CD4-positive, alpha-beta T cell (primary cell): ENCODE measurements at regions not wholly inside any gene's neighbourhood (a gene's known extent, or its start where the extent isn't known, plus 50 kb on each side); places are given as distances from the start of the nearest gene placed in this dataset.

Source experiments
- ATAC-seq: fragments of 200-7000 bp; cut with Tn5 transposase; one replicate; pipeline ENCODE4 v1.10.0; 2022; ENCODE audit warnings: mild to moderate bottlenecking; ENCODE audit not compliant: poor library complexity
- CTCF ChIA-PET: fragments of 350-600 bp; sonication (Branson Sonifier 250); formaldehyde crosslinking; loops from one replicate; lab custom pipeline; 2021; ENCODE audit warnings: antibody characterized with exemption, inconsistent platforms; lab: Charles Lee
- POLR2A ChIA-PET: fragments of 350-600 bp; sonication (Branson Sonifier 250); formaldehyde crosslinking; loops from one replicate; lab custom pipeline; 2021; ENCODE audit warnings: antibody characterized with exemption, inconsistent platforms; lab: Charles Lee
- DNase-seq, 14 experiments: peaks; one replicate each; pipeline ENCODE4 v3.0.0-alpha.2; 2013 to 2020; ENCODE audit warnings: mixed read lengths in 2 of 14
- H3K27ac ChIP-seq, 2 donors: one replicate each; pipeline versions ENCODE4 v1.5.1 to v1.7.0; 2013; ENCODE audit warnings: low read length in 2 of 2, low read depth in 1 of 2, mild to moderate bottlenecking in 1 of 2
- H3K27me3 ChIP-seq, 2 experiments: 1 replicate in 1 of 2; 2 replicates in 1 of 2; pipeline versions ENCODE4 v1.6.1 to v1.7.0; 2013; ENCODE audit warnings: low read length in 2 of 2, control low read depth in 1 of 2, mild to moderate bottlenecking in 1 of 2, moderate library complexity in 1 of 2; ENCODE audit not compliant: insufficient read depth in 2 of 2, control insufficient read depth in 1 of 2
- H3K36me3 ChIP-seq: one replicate; pipeline ENCODE4 v1.6.1; 2013; ENCODE audit warnings: low read length, control low read depth; ENCODE audit not compliant: insufficient read depth
- H3K4me1 ChIP-seq: one replicate; pipeline ENCODE4 v1.6.1; 2013; ENCODE audit warnings: low read length, control low read depth; ENCODE audit not compliant: insufficient read depth
- H3K4me3 ChIP-seq: one replicate; pipeline ENCODE4 v1.5.1; 2013; ENCODE audit warnings: mild to moderate bottlenecking, low read length, moderate library complexity
- H3K9me3 ChIP-seq, 2 experiments: 1 replicate in 1 of 2; 2 replicates in 1 of 2; pipeline versions ENCODE4 v1.6.1 to v1.7.0; 2013; ENCODE audit warnings: low read length in 2 of 2, mild to moderate bottlenecking in 2 of 2, control low read depth in 1 of 2, moderate library complexity in 1 of 2; ENCODE audit not compliant: control insufficient read depth in 1 of 2, insufficient read depth in 1 of 2
- H3K27ac Mint-ChIP-seq: one replicate; pipeline ENCODE4 v1.8.0; 2020; ENCODE audit warnings: mixed read lengths
- H3K27me3 Mint-ChIP-seq: one replicate; pipeline ENCODE4 v1.8.0; 2021; ENCODE audit warnings: mixed read lengths
- H3K36me3 Mint-ChIP-seq: one replicate; pipeline ENCODE4 v1.8.0; 2021; ENCODE audit warnings: low read depth, mixed read lengths
- H3K4me1 Mint-ChIP-seq: one replicate; pipeline ENCODE4 v1.8.0; 2021; ENCODE audit warnings: low read depth, mixed read lengths
- H3K4me3 Mint-ChIP-seq: one replicate; pipeline ENCODE4 v1.8.0; 2020; ENCODE audit warnings: mild to moderate bottlenecking, mixed read lengths
- H3K9me3 Mint-ChIP-seq: one replicate; pipeline ENCODE4 v1.8.0; 2020; ENCODE audit warnings: mixed read lengths
- CTCF ChIP-seq: fragments of 200-600 bp; IDR thresholded peaks from one replicate; pipeline ENCODE4 v1.8.0; 2022; ENCODE audit warnings: antibody characterized with exemption, mild to moderate bottlenecking
- intact Hi-C, 2 experiments: fragments of 100-400 bp; cut with DNase I in 1 of 2; cut with micrococcal nuclease in 1 of 2; formaldehyde crosslinking; loops; one replicate each; pipeline versions ENCODE4 v1.15.1 to v1.9.0; 2023 to 2025; cut with DNase I, micrococcal nuclease

- CTCF ChIA-PET, result no interaction called here
Measured at GRCh38 chr2:204333861-204334260, 211.4 kb upstream of the PARD3B start.

GRCh38 chr2:204335451-204336058 is 209.7 kb upstream of the PARD3B start:
- ATAC-seq, result no peak
- Histone ChIP-seq H3K4me1 (no peaks in the 10 kb centered on the region), H3K4me3 (no peak overlapping the region), H3K36me3 (no peaks in the 10 kb centered on the region), H3K27me3 (peaks cover 11 to 13% of the 10 kb centered on the region in 2 experiments), H3K27ac (no peak overlapping the region), H3K9me3 (no peaks in the 10 kb centered on the region)
- ChIA-PET CTCF (no interaction called here), POLR2A (no interaction called here)
- no peak for TF ChIP-seq CTCF
- Mint-ChIP-seq H3K27ac (no peak overlapping the region), H3K9me3 (no peaks in the 10 kb centered on the region), H3K27me3 (peaks cover 56% of the 10 kb centered on the region), H3K4me3 (no peak overlapping the region), H3K4me1 (no peaks in the 10 kb centered on the region), H3K36me3 (no peaks in the 10 kb centered on the region)
- intact Hi-C loops, result no loop called here
- no peak for DNase-seq

More at GRCh38 chr2:204333861-204334260, 211.4 kb upstream of the PARD3B start:
- no peaks in the 10 kb centered on the region for H3K36me3 Mint-ChIP-seq
- DNase-seq (no peak), ATAC-seq (no peak)
- POLR2A ChIA-PET, result no interaction called here
- H3K27ac Mint-ChIP-seq, result no peak overlapping the region
- Histone ChIP-seq H3K27me3 (peaks cover 11 to 13% of the 10 kb centered on the region in 2 experiments), H3K4me3 (no peak overlapping the region), H3K9me3 (no peaks in the 10 kb centered on the region), H3K4me1 (no peaks in the 10 kb centered on the region), H3K36me3 (no peaks in the 10 kb centered on the region), H3K27ac (no peak overlapping the region)
- H3K27me3 Mint-ChIP-seq, result peaks cover 45% of the 10 kb centered on the region
- no peak overlapping the region for H3K4me3 Mint-ChIP-seq
- no peak for TF ChIP-seq CTCF
- intact Hi-C loops, result no loop called here
- H3K4me1 Mint-ChIP-seq, result no peaks in the 10 kb centered on the region
- no peaks in the 10 kb centered on the region for H3K9me3 Mint-ChIP-seq

DNA sequence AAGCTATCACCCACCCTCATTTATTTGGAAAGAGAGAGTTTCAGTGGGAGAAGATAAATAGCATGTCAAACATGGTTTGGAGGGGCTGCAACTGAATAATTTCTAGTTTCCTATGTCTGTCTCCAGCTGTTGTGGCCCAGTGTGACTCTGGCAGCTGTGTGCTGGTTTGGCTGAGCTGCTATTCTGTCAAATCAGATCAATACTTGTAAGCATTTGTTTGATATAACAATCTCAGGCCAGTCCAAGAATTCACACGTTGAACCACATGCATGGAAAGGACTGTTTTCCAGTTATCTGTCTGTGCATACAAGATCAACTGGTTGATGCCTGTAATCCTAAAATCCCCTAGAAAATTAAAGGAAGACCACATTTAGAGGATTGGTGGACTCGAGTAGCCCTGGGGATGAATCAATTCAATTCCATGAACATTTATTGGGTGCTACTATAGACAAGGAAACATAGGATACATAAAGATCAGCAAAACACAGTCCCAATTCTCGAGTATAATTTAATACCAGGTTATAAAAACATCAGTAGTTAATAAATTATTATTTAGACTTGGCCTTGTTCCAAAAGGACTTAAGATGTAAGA is 209.0 kb upstream of the PARD3B start:
- CTCF ChIA-PET, result no interaction called here
- H3K27me3 Mint-ChIP-seq, result peaks cover 63% of the 10 kb centered on the region
- peaks cover 11 to 13% of the 10 kb centered on the region in 2 experiments for H3K27me3 ChIP-seq
- DNase-seq, result no peak
- no peaks in the 10 kb centered on the region for H3K9me3 ChIP-seq
- intact Hi-C loops, result no loop called here
- no peaks in the 10 kb centered on the region for H3K4me1 Mint-ChIP-seq
- H3K4me3 ChIP-seq, result no peak overlapping the region
- TF ChIP-seq CTCF, result no peak
- no peak overlapping the region for H3K4me3 Mint-ChIP-seq
- H3K36me3 Mint-ChIP-seq, result no peaks in the 10 kb centered on the region
- ATAC-seq, result no peak
- no peak overlapping the region for H3K27ac ChIP-seq
- POLR2A ChIA-PET, result no interaction called here
- H3K36me3 ChIP-seq, result no peaks in the 10 kb centered on the region
- H3K27ac Mint-ChIP-seq, result no peak overlapping the region
- H3K4me1 ChIP-seq, result no peaks in the 10 kb centered on the region
- H3K9me3 Mint-ChIP-seq, result no peaks in the 10 kb centered on the region
